CD4-positive, alpha-beta T cell treated with Interleukin-6 for 4 hours (primary cell): ENCODE measurements at regions not wholly inside any gene's neighbourhood (a gene's known extent, or its start where the extent isn't known, plus 50 kb on each side); places are given as distances from the start of the nearest gene placed in this dataset.

Experiments used
- DNase-seq: peaks from one replicate; pipeline ENCODE4 v3.0.0-alpha.2; 2020; ENCODE audit warnings: mixed read lengths

GRCh38 chr12:75974323-75975187, 57.0 kb downstream of the PHLDA1 start:
- DNase-seq = no peak

- DNase-seq = no peak
These were observed 60.3 kb downstream of the PHLDA1 start for GRCh38 chr12:75971253-75971652.

GRCh38 chr12:75970310-75970709, 61.3 kb downstream of the PHLDA1 start:
- no peak for DNase-seq

- no peak for DNase-seq
These were observed 61.8 kb downstream of the PHLDA1 start for GRCh38 chr12:75969768-75970167.

GRCh38 chr12:75965661-75966060, 65.9 kb downstream of the PHLDA1 start:
- no peak for DNase-seq

DNA sequence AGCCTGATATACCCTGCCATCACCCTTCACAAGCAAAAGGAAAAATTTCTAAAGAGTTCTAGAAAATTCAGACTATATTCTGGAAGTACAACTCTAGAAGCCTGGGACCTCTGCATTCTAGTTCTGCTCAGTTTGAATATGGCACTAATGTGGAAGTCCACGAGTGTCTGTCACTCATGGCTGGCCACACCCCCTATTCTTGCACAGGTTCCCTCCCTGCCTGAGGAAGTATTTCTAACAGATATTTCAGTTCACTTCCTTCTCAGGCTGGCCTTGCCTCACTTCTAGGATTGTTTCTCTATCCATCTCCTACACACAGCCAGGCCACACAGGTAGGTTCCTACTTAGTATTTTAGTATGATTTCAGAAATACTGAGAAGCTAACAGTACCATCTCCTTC, 67.4 kb downstream of the PHLDA1 start:
- DNase-seq = peak; percentile 39

- DNase-seq = no peak
These were observed 69.7 kb downstream of the PHLDA1 start for GRCh38 chr12:75961878-75962277.

DNA sequence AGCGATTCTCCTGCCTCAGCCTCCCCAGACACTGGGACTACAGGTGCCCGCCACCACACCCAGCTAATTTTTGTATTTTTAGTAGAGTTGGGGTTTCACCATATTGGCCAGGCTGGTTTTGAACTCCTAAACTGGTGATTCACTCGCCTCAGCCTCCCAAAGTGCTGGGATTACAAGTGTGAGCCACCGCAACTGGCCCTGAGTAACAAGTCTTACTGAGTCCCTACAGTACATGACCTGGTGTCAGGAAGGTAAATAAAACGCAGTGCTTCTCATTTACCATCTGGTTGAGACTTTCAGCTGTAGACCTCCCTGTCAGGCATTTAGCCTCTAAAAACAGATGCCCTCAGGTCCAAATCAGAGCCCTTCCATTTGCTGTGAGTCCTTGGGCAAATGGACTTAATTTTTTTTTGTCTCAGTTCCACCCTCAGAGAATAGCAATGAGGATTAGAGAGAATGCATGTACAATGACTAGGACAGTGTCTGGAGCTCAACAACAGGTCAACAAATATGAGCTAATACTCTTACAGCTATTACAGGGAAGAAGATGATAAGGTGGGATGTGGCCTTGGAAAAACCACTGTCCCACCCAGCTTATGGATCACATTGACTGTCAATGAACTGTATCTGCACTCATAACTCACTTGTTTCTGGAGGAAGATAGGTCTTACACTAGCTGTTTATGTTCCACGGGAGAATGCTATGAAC, 70.5 kb downstream of the PHLDA1 start:
- DNase-seq = no peak

- DNase-seq = no peak
These were observed 71.3 kb downstream of the PHLDA1 start for GRCh38 chr12:75960086-75960910.

DNA sequence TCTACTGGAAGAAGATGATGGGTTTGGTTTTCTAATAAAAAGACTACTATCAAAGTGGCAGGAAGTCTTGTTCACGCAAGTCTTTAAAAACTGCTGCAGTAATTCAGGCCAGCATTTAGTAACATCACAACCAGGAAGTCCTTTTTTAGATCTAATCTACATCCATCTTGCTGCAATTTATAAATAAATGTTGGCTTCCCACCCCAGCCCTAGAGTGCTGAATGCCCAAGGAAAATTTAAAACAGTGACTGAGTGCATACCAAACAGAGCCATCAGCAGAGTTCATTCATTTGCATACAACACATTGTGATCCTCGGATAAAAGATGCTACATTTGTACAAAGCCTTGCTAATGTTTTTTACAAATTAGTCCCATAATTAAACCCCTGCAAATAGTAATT, 72.1 kb downstream of the PHLDA1 start:
- DNase-seq = no peak

GRCh38 chr12:75959060-75959459, 72.5 kb downstream of the PHLDA1 start:
- no peak for DNase-seq

DNA sequence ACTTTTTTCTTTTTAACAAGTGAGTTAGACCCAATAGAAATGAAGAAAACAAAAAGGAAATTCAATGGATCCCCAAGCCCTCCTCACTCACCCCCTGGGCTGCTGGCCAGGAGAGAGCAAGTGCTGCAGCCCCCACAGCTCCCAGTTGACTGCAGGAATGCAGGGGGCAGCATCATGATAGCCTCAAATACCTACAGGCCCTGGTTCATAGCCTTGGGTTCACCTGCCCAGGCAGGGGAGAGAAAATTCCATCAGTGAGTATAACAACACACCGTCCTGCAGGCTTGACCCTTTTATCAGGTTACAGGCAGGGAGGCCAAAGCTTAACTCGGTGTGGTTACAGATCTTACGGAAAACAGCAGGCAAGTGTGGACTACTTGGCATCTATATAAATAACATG, 76.3 kb downstream of the PHLDA1 start:
- DNase-seq = no peak

- no peak for DNase-seq
These were observed 76.8 kb downstream of the PHLDA1 start for GRCh38 chr12:75954749-75955148.

DNA sequence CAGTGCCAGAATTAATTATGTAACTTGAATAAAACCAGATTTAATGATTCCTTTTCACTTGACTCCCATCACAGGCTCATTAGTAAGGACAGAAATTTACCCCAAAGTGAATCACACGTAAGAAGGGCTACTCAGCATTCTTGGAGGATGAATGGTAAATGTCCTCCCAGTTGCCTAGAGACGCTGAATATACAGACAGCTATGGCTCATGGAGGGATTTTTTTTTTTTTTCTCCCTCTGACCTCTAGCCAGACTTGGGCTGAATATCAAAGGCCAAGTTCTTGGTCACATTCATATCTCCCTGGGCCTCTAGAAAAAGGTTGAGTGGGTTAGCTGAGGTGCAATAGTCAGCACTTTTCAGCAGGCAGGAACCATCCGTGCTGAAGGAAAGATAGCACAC, 77.5 kb downstream of the PHLDA1 start:
- no peak for DNase-seq

DNA sequence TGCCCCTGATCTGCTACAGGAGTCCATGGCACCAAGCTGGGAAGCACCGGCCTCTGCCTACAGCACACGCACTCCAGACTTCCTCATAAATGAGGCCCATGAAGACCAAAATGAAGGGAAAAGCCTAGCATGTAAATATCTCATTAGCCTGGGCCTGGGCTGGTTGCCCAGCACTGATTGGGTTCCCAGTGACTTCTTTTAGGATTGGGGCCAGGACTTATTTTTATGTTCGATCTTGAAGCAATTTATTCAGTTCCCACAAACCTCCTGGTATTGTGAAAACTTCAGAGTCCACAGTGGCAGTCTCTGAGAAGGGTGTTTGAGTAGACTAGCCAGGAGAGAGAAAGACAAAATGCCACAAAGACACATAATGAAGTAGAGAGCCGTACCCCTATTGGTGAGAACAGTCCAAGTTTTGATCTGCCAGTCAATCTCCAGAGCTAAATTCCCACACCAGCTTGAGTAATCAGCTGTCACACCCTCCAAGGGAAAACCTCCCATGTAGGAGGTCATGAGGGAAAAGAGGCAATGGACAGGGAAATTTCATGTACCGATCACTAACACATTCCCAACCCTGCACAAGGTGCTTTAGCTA, 78.2 kb downstream of the PHLDA1 start:
- DNase-seq = no peak

GRCh38 chr12:75951399-75952278, 79.9 kb downstream of the PHLDA1 start:
- no peak for DNase-seq

GRCh38 chr12:75947156-75947723, 84.3 kb downstream of the PHLDA1 start:
- no peak for DNase-seq

GRCh38 chr12:75945581-75945980, 86.0 kb downstream of the PHLDA1 start:
- no peak for DNase-seq

DNA sequence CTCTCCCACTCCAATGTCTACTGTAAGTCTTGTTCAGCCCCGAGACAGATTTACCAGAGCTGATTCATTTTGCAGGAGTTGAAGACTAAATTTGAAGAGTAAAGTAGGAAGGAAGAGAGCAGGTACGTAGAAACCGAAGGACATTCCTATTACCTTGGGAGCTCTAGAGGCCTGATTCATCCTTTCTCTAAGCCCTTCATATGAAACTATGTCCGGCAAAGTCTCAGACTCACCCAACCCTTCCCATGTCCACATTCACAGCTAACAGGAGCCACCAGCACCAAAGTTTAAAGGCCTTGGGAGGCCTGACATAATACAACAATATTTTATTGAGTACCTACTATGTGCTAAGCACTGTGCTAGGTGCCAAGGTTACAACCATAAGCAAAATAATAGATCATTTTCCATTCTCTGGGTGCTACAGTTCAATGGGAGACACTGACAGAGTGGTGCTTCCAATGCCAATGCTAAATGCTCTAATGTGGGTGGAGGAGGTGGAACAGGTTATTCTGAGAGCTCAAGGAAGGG, 86.6 kb downstream of the PHLDA1 start:
- DNase-seq = no peak

DNA sequence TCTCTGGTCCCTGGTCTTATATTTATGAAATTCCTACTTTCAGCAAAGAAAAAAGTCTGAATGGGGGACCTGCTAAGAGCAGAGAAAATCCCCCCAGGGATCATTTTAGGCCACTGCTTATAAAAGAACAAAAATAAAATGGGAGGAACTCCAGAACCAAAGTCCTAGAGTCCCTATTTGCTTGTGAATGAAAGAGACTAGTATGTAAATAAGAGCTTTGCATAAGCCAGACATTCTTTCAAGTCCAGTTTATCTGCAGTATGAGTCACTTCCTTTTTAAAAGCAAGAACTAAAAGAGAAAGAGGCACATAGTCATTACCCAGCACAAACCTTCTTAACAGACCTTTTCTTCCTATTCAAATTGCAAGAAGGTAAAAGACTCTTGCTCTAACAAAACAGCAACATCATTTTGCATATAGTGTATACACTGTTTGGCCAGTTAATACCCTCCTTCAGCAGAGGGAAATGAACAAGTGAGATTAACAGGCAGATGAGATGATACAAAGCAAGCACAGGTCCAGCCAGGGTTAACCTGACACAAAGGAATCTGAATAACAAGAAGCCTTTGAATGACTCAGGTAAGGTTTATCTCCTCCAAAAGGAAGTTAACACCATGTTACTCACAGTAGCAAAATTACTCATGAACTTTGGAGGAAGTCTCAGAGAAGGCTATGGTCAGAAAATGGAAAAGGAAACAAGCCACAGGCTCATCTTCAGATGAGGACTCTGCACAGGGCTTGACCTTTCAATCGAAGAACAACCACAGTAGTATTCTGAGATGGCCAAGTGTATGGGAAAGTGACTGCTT, 87.3 kb downstream of the PHLDA1 start:
- DNase-seq = peak; percentile 28

DNA sequence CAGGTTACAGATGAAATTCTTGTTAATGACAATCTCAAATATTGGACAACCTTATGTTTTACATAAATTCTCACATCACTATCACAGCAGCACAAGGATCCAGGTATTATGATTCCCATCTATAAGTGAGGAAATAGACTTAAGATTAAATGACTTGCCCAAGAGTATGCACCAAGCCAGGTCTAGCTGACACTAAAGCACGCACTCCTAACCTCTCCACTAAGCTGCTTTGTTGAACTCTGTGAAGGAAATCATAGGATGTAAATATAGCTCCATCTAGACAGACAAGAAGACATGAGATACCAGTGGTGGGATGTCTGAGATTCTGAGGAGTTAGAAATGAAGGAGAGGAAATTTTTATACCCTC, 87.9 kb downstream of the PHLDA1 start:
- DNase-seq = no peak
